ENCODE measurements at regions not wholly inside any gene's neighbourhood (a gene's known extent, or its start where the extent isn't known, plus 50 kb on each side); places are given as distances from the start of the nearest gene placed in this dataset.

- TF ChIP-seq EP300 (IDR thresholded peaks at IDR 0.05): no peak
- no peak for TF ChIP-seq CTCF (IDR thresholded peaks at IDR 0.05)
- no peak for TF ChIP-seq POLR2A (IDR thresholded peaks at IDR 0.05; ENCODE audit: low read depth)
- no peak for TF ChIP-seq POLR2AphosphoS5 (IDR thresholded peaks at IDR 0.05)
These were observed 211.4 kb upstream of the THUMPD2 start for GRCh38 chr2:39990335-39990900.

Data from esophagus muscularis mucosa (tissue), 4 donors.